ENCODE measurements at regions not wholly inside any gene's neighbourhood (a gene's known extent, or its start where the extent isn't known, plus 50 kb on each side); places are given as distances from the start of the nearest gene placed in this dataset.

DNA sequence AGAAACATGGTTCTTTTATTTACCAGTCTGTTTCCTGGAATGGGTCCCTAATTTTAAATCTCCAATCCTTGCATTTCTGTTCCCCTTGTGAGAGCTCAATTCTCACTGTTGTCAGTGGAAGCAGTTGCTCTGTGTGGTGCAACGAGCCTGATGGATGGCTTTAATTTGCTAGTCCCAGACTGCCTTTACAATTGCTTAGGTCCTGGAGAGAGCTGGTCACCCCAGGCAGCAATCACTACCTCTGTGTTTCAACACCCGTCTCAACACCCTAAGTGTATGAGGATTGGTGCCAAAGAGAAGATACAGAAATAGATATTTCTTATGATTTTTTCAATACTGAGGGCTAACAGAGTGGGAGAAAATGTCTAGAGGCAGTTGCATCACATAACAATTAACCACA lies 873.8 kb downstream of the GLUD2 start:
- DNase-seq (ENCODE audit: low spot score) = no peak
- Histone ChIP-seq H3K79me2 (no peaks in the 10 kb centered on the region), H3K4me1 (ENCODE audit: insufficient read depth) (no peaks in the 10 kb centered on the region), H3K9me2 (replicated peaks; ENCODE audit: insufficient read depth) (no peaks in the 10 kb centered on the region), H3K4me3 (no peak overlapping the region), H4K20me1 (ENCODE audit: insufficient read depth, poor library complexity, severe bottlenecking) (no peaks in the 10 kb centered on the region), H3K27ac (no peak overlapping the region), H3K27me3 (no peaks in the 10 kb centered on the region), H3K4me2 (no peak overlapping the region), H2AFZ (no peak overlapping the region), H3K36me3 (replicated peaks; ENCODE audit: insufficient read depth, low read depth) (no peaks in the 10 kb centered on the region), H3K9me3 (ENCODE audit: low read depth) (no peaks in the 10 kb centered on the region)
- 61% methylated on average over 2 of the region's 2 CpGs for WGBS (ENCODE audit: low lambda C conversion rate, missing lambda C conversion rate)
- TF ChIP-seq CTCF (IDR thresholded peaks at IDR 0.05; ENCODE audit: poor library complexity) = no peak

DNA sequence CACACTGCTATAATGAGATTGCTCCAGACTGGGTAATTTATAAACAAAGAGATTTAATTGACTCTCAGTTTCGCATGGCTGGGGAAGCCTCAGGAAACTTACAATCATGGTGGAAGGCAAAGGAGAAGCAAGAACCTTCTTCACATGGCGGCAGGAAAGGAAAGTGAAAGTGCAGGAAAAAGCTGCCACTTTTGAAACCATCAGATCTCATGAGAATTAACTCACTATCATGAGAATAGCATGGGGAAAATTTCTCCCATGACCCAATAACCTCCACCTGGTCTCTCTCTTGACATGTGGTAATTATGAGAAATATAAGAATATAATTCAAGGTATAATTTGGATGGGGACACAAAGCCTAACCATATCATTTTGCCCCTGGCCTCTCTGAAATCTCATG lies 884.2 kb downstream of the GLUD2 start:
- Histone ChIP-seq H3K27ac (no peak overlapping the region), H3K4me2 (no peak overlapping the region), H3K9me3 (ENCODE audit: low read depth) (no peaks in the 10 kb centered on the region), H3K4me3 (no peak overlapping the region), H3K36me3 (replicated peaks; ENCODE audit: insufficient read depth, low read depth) (no peaks in the 10 kb centered on the region), H3K4me1 (ENCODE audit: insufficient read depth) (no peaks in the 10 kb centered on the region), H4K20me1 (ENCODE audit: insufficient read depth, poor library complexity, severe bottlenecking) (no peaks in the 10 kb centered on the region), H3K27me3 (no peaks in the 10 kb centered on the region), H3K79me2 (no peaks in the 10 kb centered on the region), H2AFZ (no peak overlapping the region), H3K9me2 (replicated peaks; ENCODE audit: insufficient read depth) (no peaks in the 10 kb centered on the region)
- WGBS (ENCODE audit: low lambda C conversion rate, missing lambda C conversion rate) = 74% methylated on average over 2 of the region's 2 CpGs
- no peak for DNase-seq (ENCODE audit: low spot score)
- no peak for TF ChIP-seq EZH2phosphoT487 (IDR thresholded peaks at IDR 0.05; ENCODE audit: low read depth, severe bottlenecking, unreplicated experiment)
- TF ChIP-seq EZH2 (IDR thresholded peaks at IDR 0.05; ENCODE audit: borderline replicate concordance) = no peak
- TF ChIP-seq CTCF (IDR thresholded peaks at IDR 0.05; ENCODE audit: poor library complexity) = no peak

- no peaks in the 10 kb centered on the region for H3K9me3 ChIP-seq (ENCODE audit: low read depth)
- no peaks in the 10 kb centered on the region for H4K20me1 ChIP-seq (ENCODE audit: insufficient read depth, poor library complexity, severe bottlenecking)
- H3K4me1 ChIP-seq (ENCODE audit: insufficient read depth) = no peaks in the 10 kb centered on the region
- 63% methylated on average over 2 of the region's 2 CpGs for WGBS (ENCODE audit: low lambda C conversion rate, missing lambda C conversion rate)
- no peak overlapping the region for H2AFZ ChIP-seq
- DNase-seq (ENCODE audit: low spot score) = no peak
- no peaks in the 10 kb centered on the region for H3K79me2 ChIP-seq
- TF ChIP-seq CTCF (IDR thresholded peaks at IDR 0.05; ENCODE audit: poor library complexity) (no peak), EZH2 (IDR thresholded peaks at IDR 0.05; ENCODE audit: borderline replicate concordance) (no peak), EZH2phosphoT487 (IDR thresholded peaks at IDR 0.05; ENCODE audit: low read depth, severe bottlenecking, unreplicated experiment) (no peak)
- H3K4me2 ChIP-seq = no peak overlapping the region
- H3K27me3 ChIP-seq = no peaks in the 10 kb centered on the region
- H3K27ac ChIP-seq = no peak overlapping the region
- H3K9me2 ChIP-seq (replicated peaks; ENCODE audit: insufficient read depth) = no peaks in the 10 kb centered on the region
- no peaks in the 10 kb centered on the region for H3K36me3 ChIP-seq (replicated peaks; ENCODE audit: insufficient read depth, low read depth)
- H3K4me3 ChIP-seq = no peak overlapping the region
Observed at GRCh38 chrX:121932688-121933087, 885.3 kb downstream of the GLUD2 start.

All from hepatocyte (in vitro differentiated cells).